Glutamatergic neuron (in vitro differentiated cells): ENCODE measurements at regions not wholly inside any gene's neighbourhood (a gene's known extent, or its start where the extent isn't known, plus 50 kb on each side); places are given as distances from the start of the nearest gene placed in this dataset.

Experiments
- DNase-seq: peaks from one replicate; pipeline ENCODE4 v3.0.0; 2022
- H3K27ac Mint-ChIP-seq: one replicate; pipeline ENCODE4 v1.8.0; 2020; ENCODE audit warnings: mild to moderate bottlenecking, mixed read lengths, inconsistent platforms; ENCODE audit not compliant: unreplicated experiment
- H3K27me3 Mint-ChIP-seq: one replicate; pipeline ENCODE4 v1.8.0; 2020; ENCODE audit warnings: mild to moderate bottlenecking, moderate library complexity, mixed read lengths, inconsistent platforms; ENCODE audit not compliant: unreplicated experiment
- H3K36me3 Mint-ChIP-seq: one replicate; pipeline ENCODE4 v1.8.0; 2020; ENCODE audit warnings: mild to moderate bottlenecking, mixed read lengths, inconsistent platforms; ENCODE audit not compliant: unreplicated experiment
- H3K4me1 Mint-ChIP-seq: one replicate; pipeline ENCODE4 v1.8.0; 2020; ENCODE audit warnings: mild to moderate bottlenecking, low read depth, mixed read lengths, inconsistent platforms; ENCODE audit not compliant: unreplicated experiment
- H3K4me3 Mint-ChIP-seq: one replicate; pipeline ENCODE4 v1.8.0; 2020; ENCODE audit warnings: mild to moderate bottlenecking, mixed read lengths, inconsistent platforms; ENCODE audit not compliant: unreplicated experiment
- H3K9me3 Mint-ChIP-seq: one replicate; pipeline ENCODE4 v1.8.0; 2020; ENCODE audit warnings: mild to moderate bottlenecking, moderate library complexity, mixed read lengths, inconsistent platforms; ENCODE audit not compliant: unreplicated experiment
- TF ChIP-seq, protein P1 (sequence below): fragments of 200-600 bp; sonication (generic); IDR thresholded peaks from one replicate; pipeline ENCODE4 v1.5.0; 2021; ENCODE audit not compliant: partially characterized antibody, unreplicated experiment

DNA sequence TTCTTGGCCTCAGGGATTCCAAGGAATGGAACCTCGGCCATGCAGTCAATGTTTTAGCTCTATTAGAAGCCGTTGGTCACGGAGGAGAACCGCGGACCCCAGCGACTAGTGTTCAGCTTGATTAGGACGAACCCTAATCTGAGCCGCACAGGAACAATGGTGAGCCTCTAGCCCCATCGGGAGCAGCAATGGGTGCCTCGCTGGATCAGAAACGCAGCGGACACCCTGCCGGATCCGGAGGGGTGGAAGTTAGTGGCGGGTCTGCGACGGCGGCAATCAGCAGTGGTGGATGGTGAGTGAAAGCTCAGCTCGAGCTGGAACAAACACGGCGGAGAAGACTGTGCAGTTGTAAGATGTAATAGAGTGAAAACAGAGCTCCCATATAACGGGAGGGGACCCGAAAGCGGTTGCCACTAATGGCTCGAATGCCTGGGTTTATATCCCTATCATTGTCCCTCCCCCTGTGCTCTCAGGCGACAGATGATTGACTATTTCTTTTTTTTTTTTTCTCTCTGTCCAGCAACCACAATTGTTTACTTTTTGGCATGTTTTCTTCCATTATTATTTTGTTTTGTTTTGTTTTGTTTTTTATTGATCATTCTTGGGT lies 127.7 kb downstream of the ZNF664 start:
- Mint-ChIP-seq H3K27me3 (peaks cover 10% of the 10 kb centered on the region), H3K27ac (peak overlapping the region; percentile 75), H3K4me3 (peak overlapping the region; percentile 2), H3K36me3 (peaks cover 8% of the 10 kb centered on the region), H3K4me1 (peaks cover 33% of the 10 kb centered on the region), H3K9me3 (peaks cover 8% of the 10 kb centered on the region)
- TF ChIP-seq, protein P1, sequence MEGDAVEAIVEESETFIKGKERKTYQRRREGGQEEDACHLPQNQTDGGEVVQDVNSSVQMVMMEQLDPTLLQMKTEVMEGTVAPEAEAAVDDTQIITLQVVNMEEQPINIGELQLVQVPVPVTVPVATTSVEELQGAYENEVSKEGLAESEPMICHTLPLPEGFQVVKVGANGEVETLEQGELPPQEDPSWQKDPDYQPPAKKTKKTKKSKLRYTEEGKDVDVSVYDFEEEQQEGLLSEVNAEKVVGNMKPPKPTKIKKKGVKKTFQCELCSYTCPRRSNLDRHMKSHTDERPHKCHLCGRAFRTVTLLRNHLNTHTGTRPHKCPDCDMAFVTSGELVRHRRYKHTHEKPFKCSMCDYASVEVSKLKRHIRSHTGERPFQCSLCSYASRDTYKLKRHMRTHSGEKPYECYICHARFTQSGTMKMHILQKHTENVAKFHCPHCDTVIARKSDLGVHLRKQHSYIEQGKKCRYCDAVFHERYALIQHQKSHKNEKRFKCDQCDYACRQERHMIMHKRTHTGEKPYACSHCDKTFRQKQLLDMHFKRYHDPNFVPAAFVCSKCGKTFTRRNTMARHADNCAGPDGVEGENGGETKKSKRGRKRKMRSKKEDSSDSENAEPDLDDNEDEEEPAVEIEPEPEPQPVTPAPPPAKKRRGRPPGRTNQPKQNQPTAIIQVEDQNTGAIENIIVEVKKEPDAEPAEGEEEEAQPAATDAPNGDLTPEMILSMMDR = no peak
- no peak for DNase-seq

DNA sequence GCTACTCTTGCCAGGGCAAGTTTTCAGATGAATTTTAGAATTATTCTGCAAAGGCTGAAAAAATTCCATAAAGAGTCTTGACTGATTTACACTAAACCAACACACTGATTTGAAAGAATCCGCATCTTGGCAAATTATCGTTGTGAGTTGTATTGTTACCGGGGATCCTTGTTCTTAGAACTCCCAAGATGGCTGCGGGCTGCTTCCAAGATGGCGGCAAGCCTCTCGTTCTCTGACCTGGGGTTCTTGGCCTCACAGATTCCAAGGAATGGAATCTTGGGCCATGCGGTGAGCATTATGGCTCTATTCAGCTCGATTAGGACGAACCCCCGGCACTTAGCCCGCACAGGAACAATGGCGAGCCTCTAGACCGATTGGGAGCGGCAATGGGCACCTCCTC lies 132.5 kb downstream of the ZNF664 start:
- peaks cover 8% of the 10 kb centered on the region for H3K9me3 Mint-ChIP-seq
- peaks cover 4% of the 10 kb centered on the region for H3K4me1 Mint-ChIP-seq
- peaks cover 11% of the 10 kb centered on the region for H3K27me3 Mint-ChIP-seq
- TF ChIP-seq, protein P1 = no peak
- no peak overlapping the region for H3K4me3 Mint-ChIP-seq
- no peak overlapping the region for H3K27ac Mint-ChIP-seq
- peaks cover 7% of the 10 kb centered on the region for H3K36me3 Mint-ChIP-seq
- no peak for DNase-seq

DNA sequence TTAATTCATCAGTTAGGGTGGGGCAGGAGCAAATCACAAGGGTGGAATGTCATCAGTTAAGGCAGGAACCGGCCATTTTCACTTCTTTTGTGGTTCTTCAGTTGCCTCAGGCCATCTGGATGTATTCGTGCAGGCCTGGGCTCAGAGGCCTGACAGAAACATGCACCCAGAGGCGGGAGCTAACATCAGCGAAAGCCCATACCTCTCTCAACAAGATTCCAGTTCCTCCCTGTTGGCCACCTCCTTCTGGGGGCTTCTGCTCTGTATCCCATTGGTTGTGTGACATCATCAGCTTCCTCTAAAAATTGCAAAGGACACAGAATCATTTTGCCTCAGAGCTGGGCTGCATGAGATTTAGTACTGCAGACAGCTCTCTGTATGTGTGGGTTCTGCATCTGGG lies 134.3 kb downstream of the ZNF664 start:
- Mint-ChIP-seq H3K27me3 (peaks cover 8% of the 10 kb centered on the region), H3K4me1 (no peaks in the 10 kb centered on the region), H3K9me3 (peaks cover 5% of the 10 kb centered on the region), H3K36me3 (no peaks in the 10 kb centered on the region), H3K4me3 (no peak overlapping the region), H3K27ac (no peak overlapping the region)
- TF ChIP-seq, protein P1 = no peak
- DNase-seq = no peak

DNA sequence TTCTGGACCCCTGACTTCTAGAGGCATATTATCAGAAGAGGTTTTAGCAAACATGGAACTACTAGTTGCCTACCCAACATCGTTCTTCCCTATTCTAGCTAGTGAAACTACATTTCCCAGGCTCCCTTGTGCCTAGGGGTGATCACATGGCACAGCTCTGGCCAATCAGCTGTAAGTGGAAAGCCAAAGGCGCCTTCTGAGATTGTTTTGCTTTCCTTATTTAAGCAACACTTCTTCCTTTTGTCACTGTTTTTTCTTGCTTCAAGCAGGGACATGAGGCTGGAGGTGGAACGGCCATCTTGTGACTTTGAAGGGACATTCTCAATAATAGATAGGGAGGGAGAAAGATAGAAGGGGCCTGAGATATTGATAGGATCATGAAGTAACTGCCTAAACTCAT lies 136.7 kb downstream of the ZNF664 start:
- Mint-ChIP-seq H3K9me3 (peaks cover 5% of the 10 kb centered on the region), H3K27ac (no peak overlapping the region)

GRCh38 chr12:124110372-124110883 lies 137.4 kb downstream of the ZNF664 start:
- H3K36me3 Mint-ChIP-seq = no peaks in the 10 kb centered on the region
- peaks cover 8% of the 10 kb centered on the region for H3K27me3 Mint-ChIP-seq
- H3K27ac Mint-ChIP-seq = peak overlapping the region; percentile 12
- peaks cover 2% of the 10 kb centered on the region for H3K4me1 Mint-ChIP-seq
- no peak overlapping the region for H3K4me3 Mint-ChIP-seq
- H3K9me3 Mint-ChIP-seq = peaks cover 4% of the 10 kb centered on the region
- no peak for DNase-seq
- TF ChIP-seq, protein P1 = no peak

More for the DNA sequence above, 136.7 kb downstream of the ZNF664 start:
- TF ChIP-seq, protein P1 = no peak
- no peak overlapping the region for H3K4me3 Mint-ChIP-seq
- no peaks in the 10 kb centered on the region for H3K36me3 Mint-ChIP-seq
- peak; percentile 35 for DNase-seq
- peaks cover 8% of the 10 kb centered on the region for H3K27me3 Mint-ChIP-seq
- no peaks in the 10 kb centered on the region for H3K4me1 Mint-ChIP-seq
